ENCODE measurements at regions not wholly inside any gene's neighbourhood (a gene's known extent, or its start where the extent isn't known, plus 50 kb on each side); places are given as distances from the start of the nearest gene placed in this dataset.

GRCh38 chr9:1303932-1304331 is 253.8 kb downstream of the DMRT2 start:
- TF ChIP-seq, protein P1, sequence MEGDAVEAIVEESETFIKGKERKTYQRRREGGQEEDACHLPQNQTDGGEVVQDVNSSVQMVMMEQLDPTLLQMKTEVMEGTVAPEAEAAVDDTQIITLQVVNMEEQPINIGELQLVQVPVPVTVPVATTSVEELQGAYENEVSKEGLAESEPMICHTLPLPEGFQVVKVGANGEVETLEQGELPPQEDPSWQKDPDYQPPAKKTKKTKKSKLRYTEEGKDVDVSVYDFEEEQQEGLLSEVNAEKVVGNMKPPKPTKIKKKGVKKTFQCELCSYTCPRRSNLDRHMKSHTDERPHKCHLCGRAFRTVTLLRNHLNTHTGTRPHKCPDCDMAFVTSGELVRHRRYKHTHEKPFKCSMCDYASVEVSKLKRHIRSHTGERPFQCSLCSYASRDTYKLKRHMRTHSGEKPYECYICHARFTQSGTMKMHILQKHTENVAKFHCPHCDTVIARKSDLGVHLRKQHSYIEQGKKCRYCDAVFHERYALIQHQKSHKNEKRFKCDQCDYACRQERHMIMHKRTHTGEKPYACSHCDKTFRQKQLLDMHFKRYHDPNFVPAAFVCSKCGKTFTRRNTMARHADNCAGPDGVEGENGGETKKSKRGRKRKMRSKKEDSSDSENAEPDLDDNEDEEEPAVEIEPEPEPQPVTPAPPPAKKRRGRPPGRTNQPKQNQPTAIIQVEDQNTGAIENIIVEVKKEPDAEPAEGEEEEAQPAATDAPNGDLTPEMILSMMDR (conservative IDR thresholded peaks at IDR 0.05 in 1 of 2, IDR thresholded peaks at IDR 0.05 in 1 of 2; ENCODE audit: low read depth in 1 of 2, low read length in 2 of 2): no peak
- TF ChIP-seq EZH2 (IDR thresholded peaks at IDR 0.05; ENCODE audit: low read length, missing control alignments): no peak
- Histone ChIP-seq H3K9ac (ENCODE audit: insufficient read depth, low read length) (no peak overlapping the region), H3K36me3 (ENCODE audit: control insufficient read depth, insufficient read depth, low read length) (no peaks in the 10 kb centered on the region), H2AFZ (ENCODE audit: low read length) (no peak overlapping the region), H3K4me1 (ENCODE audit: control insufficient read depth, extremely low read depth, insufficient read depth, low read length) (no peaks in the 10 kb centered on the region), H3K4me2 (ENCODE audit: extremely low read depth, insufficient read depth, low read length) (no peak overlapping the region), H3K27me3 (ENCODE audit: control insufficient read depth, insufficient read depth, low read length) (no peaks in the 10 kb centered on the region), H3K4me3 (replicated peaks in 1 of 4; ENCODE audit: control extremely low read depth in 1 of 4, insufficient read depth in 1 of 4, low read depth in 3 of 4, low read length in 4 of 4) (no peak overlapping the region), H4K20me1 (ENCODE audit: control insufficient read depth, extremely low read depth, insufficient read depth, low read length) (no peaks in the 10 kb centered on the region), H3K79me2 (ENCODE audit: control insufficient read depth, insufficient read depth, low read length) (no peaks in the 10 kb centered on the region), H3K9me3 (ENCODE audit: control insufficient read depth, insufficient read depth, low read depth, low read length) (no peaks in the 10 kb centered on the region), H3K27ac (ENCODE audit: insufficient read depth, low read length) (no peak overlapping the region)
- DNase-seq (ENCODE audit: low read depth in 2 of 2): no peak

DNA sequence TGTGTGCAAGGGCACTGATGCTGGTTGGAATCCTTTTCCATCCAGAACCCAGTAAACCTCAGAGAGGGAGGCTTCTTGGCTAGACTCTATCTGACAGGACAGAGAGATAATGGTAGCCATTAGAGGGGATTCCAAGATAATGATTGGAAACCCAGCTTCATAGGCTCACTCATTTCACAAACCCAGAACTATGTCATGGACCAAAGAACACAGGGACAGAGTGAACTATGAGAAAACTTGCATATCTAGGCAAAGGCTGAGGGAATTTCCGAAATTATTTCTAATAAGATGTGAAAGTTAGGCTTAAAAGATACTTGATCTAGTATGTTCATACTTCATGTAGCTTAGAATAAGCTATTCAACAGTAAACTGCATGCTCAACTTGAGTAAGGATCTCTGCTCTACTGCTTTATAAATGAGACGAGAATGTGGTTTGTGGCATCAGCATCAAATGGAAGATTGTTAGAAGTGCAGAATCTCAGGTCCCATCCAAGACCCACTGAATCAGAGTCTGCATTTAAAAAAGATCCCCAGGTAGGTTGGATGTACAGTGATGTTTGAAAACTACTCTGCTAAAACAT is 261.4 kb downstream of the DMRT2 start:
- H3K9me3 ChIP-seq (ENCODE audit: control insufficient read depth, insufficient read depth, low read depth, low read length): no peaks in the 10 kb centered on the region
- no peaks in the 10 kb centered on the region for H3K27me3 ChIP-seq (ENCODE audit: control insufficient read depth, insufficient read depth, low read length)
- no peak overlapping the region for H3K4me3 ChIP-seq (replicated peaks in 1 of 4; ENCODE audit: control extremely low read depth in 1 of 4, insufficient read depth in 1 of 4, low read depth in 3 of 4, low read length in 4 of 4)
- no peak overlapping the region for H3K27ac ChIP-seq (ENCODE audit: insufficient read depth, low read length)
- no peaks in the 10 kb centered on the region for H3K36me3 ChIP-seq (ENCODE audit: control insufficient read depth, insufficient read depth, low read length)
- no peak for DNase-seq (ENCODE audit: low read depth in 2 of 2)
- H3K9ac ChIP-seq (ENCODE audit: insufficient read depth, low read length): no peak overlapping the region
- no peaks in the 10 kb centered on the region for H3K79me2 ChIP-seq (ENCODE audit: control insufficient read depth, insufficient read depth, low read length)
- H4K20me1 ChIP-seq (ENCODE audit: control insufficient read depth, extremely low read depth, insufficient read depth, low read length): no peaks in the 10 kb centered on the region
- no peaks in the 10 kb centered on the region for H3K4me1 ChIP-seq (ENCODE audit: control insufficient read depth, extremely low read depth, insufficient read depth, low read length)
- H3K4me2 ChIP-seq (ENCODE audit: extremely low read depth, insufficient read depth, low read length): no peak overlapping the region
- H2AFZ ChIP-seq (ENCODE audit: low read length): no peak overlapping the region
- TF ChIP-seq, protein P1 (conservative IDR thresholded peaks at IDR 0.05 in 1 of 2, IDR thresholded peaks at IDR 0.05 in 1 of 2; ENCODE audit: low read depth in 1 of 2, low read length in 2 of 2): no peak
- TF ChIP-seq EZH2 (IDR thresholded peaks at IDR 0.05; ENCODE audit: low read length, missing control alignments): no peak

- H3K27ac ChIP-seq (ENCODE audit: insufficient read depth, low read length): no peak overlapping the region
- no peaks in the 10 kb centered on the region for H3K79me2 ChIP-seq (ENCODE audit: control insufficient read depth, insufficient read depth, low read length)
- no peaks in the 10 kb centered on the region for H3K36me3 ChIP-seq (ENCODE audit: control insufficient read depth, insufficient read depth, low read length)
- H3K4me2 ChIP-seq (ENCODE audit: extremely low read depth, insufficient read depth, low read length): no peak overlapping the region
- no peak overlapping the region for H3K9ac ChIP-seq (ENCODE audit: insufficient read depth, low read length)
- H3K9me3 ChIP-seq (ENCODE audit: control insufficient read depth, insufficient read depth, low read depth, low read length): no peaks in the 10 kb centered on the region
- no peaks in the 10 kb centered on the region for H3K27me3 ChIP-seq (ENCODE audit: control insufficient read depth, insufficient read depth, low read length)
- H2AFZ ChIP-seq (ENCODE audit: low read length): no peak overlapping the region
- DNase-seq (ENCODE audit: low read depth in 2 of 2): no peak
- H4K20me1 ChIP-seq (ENCODE audit: control insufficient read depth, extremely low read depth, insufficient read depth, low read length): no peaks in the 10 kb centered on the region
- TF ChIP-seq EZH2 (IDR thresholded peaks at IDR 0.05; ENCODE audit: low read length, missing control alignments): no peak
- TF ChIP-seq, protein P1 (conservative IDR thresholded peaks at IDR 0.05 in 1 of 2, IDR thresholded peaks at IDR 0.05 in 1 of 2; ENCODE audit: low read depth in 1 of 2, low read length in 2 of 2): no peak
- H3K4me3 ChIP-seq (replicated peaks in 1 of 4; ENCODE audit: control extremely low read depth in 1 of 4, insufficient read depth in 1 of 4, low read depth in 3 of 4, low read length in 4 of 4): no peak overlapping the region
- no peaks in the 10 kb centered on the region for H3K4me1 ChIP-seq (ENCODE audit: control insufficient read depth, extremely low read depth, insufficient read depth, low read length)
These were observed 269.3 kb downstream of the DMRT2 start for GRCh38 chr9:1319436-1319835.

Measured in fibroblast of lung (primary cell).